ENCODE measurements at regions not wholly inside any gene's neighbourhood (a gene's known extent, or its start where the extent isn't known, plus 50 kb on each side); places are given as distances from the start of the nearest gene placed in this dataset.

GRCh38 chr3:157841029-157841428, 265.2 kb downstream of the SHOX2 start:
- intact Hi-C loops (cut with DNase I), result no loop called here
- no peaks in the 10 kb centered on the region for H3K36me3 ChIP-seq
- H3K9me3 ChIP-seq, result no peaks in the 10 kb centered on the region
- no peak overlapping the region for H3K4me3 ChIP-seq
- H3K27me3 ChIP-seq, result no peaks in the 10 kb centered on the region
- H3K4me1 ChIP-seq, result no peaks in the 10 kb centered on the region
- no peak for DNase-seq
- 90 to 94% methylated on average over 3 of the region's 3 CpGs for WGBS, 2 donors
- no peak overlapping the region for H3K27ac ChIP-seq
- TF ChIP-seq EP300 (IDR thresholded peaks at IDR 0.05) (no peak), CTCF (IDR thresholded peaks at IDR 0.05) (no peak), POLR2AphosphoS5 (IDR thresholded peaks at IDR 0.05) (no peak), POLR2A (IDR thresholded peaks at IDR 0.05) (no peak)

- H3K27ac ChIP-seq, result no peak overlapping the region
- no peak for DNase-seq
- H3K4me3 ChIP-seq, result no peak overlapping the region
- no peaks in the 10 kb centered on the region for H3K4me1 ChIP-seq
- TF ChIP-seq EP300 (IDR thresholded peaks at IDR 0.05), result no peak
- TF ChIP-seq POLR2A (IDR thresholded peaks at IDR 0.05), result no peak
- no peak for TF ChIP-seq CTCF (IDR thresholded peaks at IDR 0.05)
- no peak for TF ChIP-seq POLR2AphosphoS5 (IDR thresholded peaks at IDR 0.05)
- no peaks in the 10 kb centered on the region for H3K27me3 ChIP-seq
- H3K9me3 ChIP-seq, result no peaks in the 10 kb centered on the region
- intact Hi-C loops (cut with DNase I), result no loop called here
- 68 to 80% methylated on average over 2 of the region's 2 CpGs for WGBS, 2 donors
- no peaks in the 10 kb centered on the region for H3K36me3 ChIP-seq
These were observed 265.7 kb downstream of the SHOX2 start for GRCh38 chr3:157840564-157840963.

- 81 to 89% methylated on average over 7 of the region's 7 CpGs for WGBS, 2 donors
- no peaks in the 10 kb centered on the region for H3K36me3 ChIP-seq
- H3K4me1 ChIP-seq, result no peaks in the 10 kb centered on the region
- no peak overlapping the region for H3K4me3 ChIP-seq
- no peaks in the 10 kb centered on the region for H3K9me3 ChIP-seq
- no peak for DNase-seq
- no peak overlapping the region for H3K27ac ChIP-seq
- no peaks in the 10 kb centered on the region for H3K27me3 ChIP-seq
- intact Hi-C loops (cut with DNase I), result no loop called here
- TF ChIP-seq POLR2AphosphoS5 (IDR thresholded peaks at IDR 0.05) (no peak), CTCF (IDR thresholded peaks at IDR 0.05) (no peak), EP300 (IDR thresholded peaks at IDR 0.05) (no peak), POLR2A (IDR thresholded peaks at IDR 0.05) (no peak)
These were observed 267.8 kb downstream of the SHOX2 start for GRCh38 chr3:157838457-157838856.

GRCh38 chr3:157837336-157837735, 268.9 kb downstream of the SHOX2 start:
- TF ChIP-seq POLR2A (IDR thresholded peaks at IDR 0.05) (no peak), POLR2AphosphoS5 (IDR thresholded peaks at IDR 0.05) (no peak), EP300 (IDR thresholded peaks at IDR 0.05) (no peak), CTCF (IDR thresholded peaks at IDR 0.05) (no peak)
- H3K36me3 ChIP-seq, result no peaks in the 10 kb centered on the region
- H3K27me3 ChIP-seq, result no peaks in the 10 kb centered on the region
- intact Hi-C loops (cut with DNase I), result no loop called here
- no peaks in the 10 kb centered on the region for H3K9me3 ChIP-seq
- no peak overlapping the region for H3K27ac ChIP-seq
- H3K4me1 ChIP-seq, result no peaks in the 10 kb centered on the region
- H3K4me3 ChIP-seq, result no peak overlapping the region
- WGBS, 2 donors, result 80 to 89% methylated on average over 1 of the region's 1 CpG
- no peak for DNase-seq

GRCh38 chr3:157836022-157836421, 270.2 kb downstream of the SHOX2 start:
- no peak overlapping the region for H3K27ac ChIP-seq
- TF ChIP-seq POLR2A (IDR thresholded peaks at IDR 0.05) (no peak), CTCF (IDR thresholded peaks at IDR 0.05) (no peak), POLR2AphosphoS5 (IDR thresholded peaks at IDR 0.05) (no peak), EP300 (IDR thresholded peaks at IDR 0.05) (no peak)
- H3K27me3 ChIP-seq, result no peaks in the 10 kb centered on the region
- no peaks in the 10 kb centered on the region for H3K4me1 ChIP-seq
- 73 to 75% methylated on average over 7 of the region's 7 CpGs for WGBS, 2 donors
- no peak for DNase-seq
- intact Hi-C loops (cut with DNase I), result no loop called here
- no peak overlapping the region for H3K4me3 ChIP-seq
- no peaks in the 10 kb centered on the region for H3K9me3 ChIP-seq
- no peaks in the 10 kb centered on the region for H3K36me3 ChIP-seq

Measured in sigmoid colon (tissue), 6 donors.